WTC11 (cell line): ENCODE measurements at regions not wholly inside any gene's neighbourhood (a gene's known extent, or its start where the extent isn't known, plus 50 kb on each side); places are given as distances from the start of the nearest gene placed in this dataset.

Experiments
- ATF3 ChIP-seq: sonication (generic); formaldehyde crosslinking; conservative IDR thresholded peaks from 2 replicates; pipeline ENCODE4 v1.8.1; 2022; ENCODE audit warnings: mild to moderate bottlenecking, missing genetic modification reagents
- FOXK1 ChIP-seq: sonication (generic); formaldehyde crosslinking; IDR thresholded peaks from 2 replicates; pipeline ENCODE4 v1.8.0; 2022; ENCODE audit warnings: mild to moderate bottlenecking, moderate library complexity, missing genetic modification reagents
- GABPB1 ChIP-seq: sonication (generic); formaldehyde crosslinking; IDR thresholded peaks from 2 replicates; pipeline ENCODE4 v1.8.1; 2023; ENCODE audit warnings: mild to moderate bottlenecking, missing genetic modification reagents
- MXD4 ChIP-seq: fragments of 250-450 bp; sonication (Bioruptor Pico); IDR thresholded peaks from 2 replicates; pipeline ENCODE4 v1.8.0; 2021; ENCODE audit warnings: mild to moderate bottlenecking, moderate library complexity, borderline replicate concordance
- NR2C2 ChIP-seq: sonication (generic); formaldehyde crosslinking; IDR thresholded peaks from 2 replicates; pipeline ENCODE4 v1.8.0; 2022; ENCODE audit warnings: mild to moderate bottlenecking, missing genetic modification reagents
- TEAD1 ChIP-seq: sonication (generic); formaldehyde crosslinking; IDR thresholded peaks from 2 replicates; pipeline ENCODE4 v1.8.0; 2022; ENCODE audit warnings: mild to moderate bottlenecking, missing genetic modification reagents
- ZNF263 ChIP-seq: sonication (generic); formaldehyde crosslinking; IDR thresholded peaks from 2 replicates; pipeline ENCODE4 v1.8.1; 2022; ENCODE audit warnings: low read depth, mild to moderate bottlenecking, moderate library complexity, missing genetic modification reagents
- TF ChIP-seq, protein P1 (sequence below): fragments of 200-600 bp; IDR thresholded peaks from 2 replicates; pipeline ENCODE4 v1.8.0; 2022; ENCODE audit warnings: antibody characterized with exemption
- TF ChIP-seq, protein P2 (sequence below): sonication (generic); formaldehyde crosslinking; IDR thresholded peaks from 2 replicates; pipeline ENCODE4 v1.8.1; 2023; ENCODE audit warnings: mild to moderate bottlenecking, moderate library complexity, missing genetic modification reagents
- TF ChIP-seq, protein P3 (sequence below): sonication (generic); formaldehyde crosslinking; IDR thresholded peaks from 2 replicates; pipeline ENCODE4 v1.8.0; 2022; ENCODE audit warnings: mild to moderate bottlenecking, missing genetic modification reagents
- TF ChIP-seq, protein P4 (sequence below): sonication (generic); formaldehyde crosslinking; IDR thresholded peaks from 2 replicates; pipeline ENCODE4 v1.8.0; 2023; ENCODE audit warnings: mild to moderate bottlenecking, missing genetic modification reagents

GRCh38 chr16:73308771-73309170 is 260.8 kb upstream of the ZFHX3 start:
- TF ChIP-seq, protein P1, sequence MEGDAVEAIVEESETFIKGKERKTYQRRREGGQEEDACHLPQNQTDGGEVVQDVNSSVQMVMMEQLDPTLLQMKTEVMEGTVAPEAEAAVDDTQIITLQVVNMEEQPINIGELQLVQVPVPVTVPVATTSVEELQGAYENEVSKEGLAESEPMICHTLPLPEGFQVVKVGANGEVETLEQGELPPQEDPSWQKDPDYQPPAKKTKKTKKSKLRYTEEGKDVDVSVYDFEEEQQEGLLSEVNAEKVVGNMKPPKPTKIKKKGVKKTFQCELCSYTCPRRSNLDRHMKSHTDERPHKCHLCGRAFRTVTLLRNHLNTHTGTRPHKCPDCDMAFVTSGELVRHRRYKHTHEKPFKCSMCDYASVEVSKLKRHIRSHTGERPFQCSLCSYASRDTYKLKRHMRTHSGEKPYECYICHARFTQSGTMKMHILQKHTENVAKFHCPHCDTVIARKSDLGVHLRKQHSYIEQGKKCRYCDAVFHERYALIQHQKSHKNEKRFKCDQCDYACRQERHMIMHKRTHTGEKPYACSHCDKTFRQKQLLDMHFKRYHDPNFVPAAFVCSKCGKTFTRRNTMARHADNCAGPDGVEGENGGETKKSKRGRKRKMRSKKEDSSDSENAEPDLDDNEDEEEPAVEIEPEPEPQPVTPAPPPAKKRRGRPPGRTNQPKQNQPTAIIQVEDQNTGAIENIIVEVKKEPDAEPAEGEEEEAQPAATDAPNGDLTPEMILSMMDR = no peak
- TF ChIP-seq MXD4 (CRISPR knock-in tag) (no peak), ZNF263 (CRISPR knock-in tag) (no peak), ATF3 (no peak), GABPB1 (CRISPR knock-in tag) (no peak), FOXK1 (no peak), TEAD1 (no peak), NR2C2 (CRISPR knock-in tag) (no peak)
- TF ChIP-seq, protein P2, sequence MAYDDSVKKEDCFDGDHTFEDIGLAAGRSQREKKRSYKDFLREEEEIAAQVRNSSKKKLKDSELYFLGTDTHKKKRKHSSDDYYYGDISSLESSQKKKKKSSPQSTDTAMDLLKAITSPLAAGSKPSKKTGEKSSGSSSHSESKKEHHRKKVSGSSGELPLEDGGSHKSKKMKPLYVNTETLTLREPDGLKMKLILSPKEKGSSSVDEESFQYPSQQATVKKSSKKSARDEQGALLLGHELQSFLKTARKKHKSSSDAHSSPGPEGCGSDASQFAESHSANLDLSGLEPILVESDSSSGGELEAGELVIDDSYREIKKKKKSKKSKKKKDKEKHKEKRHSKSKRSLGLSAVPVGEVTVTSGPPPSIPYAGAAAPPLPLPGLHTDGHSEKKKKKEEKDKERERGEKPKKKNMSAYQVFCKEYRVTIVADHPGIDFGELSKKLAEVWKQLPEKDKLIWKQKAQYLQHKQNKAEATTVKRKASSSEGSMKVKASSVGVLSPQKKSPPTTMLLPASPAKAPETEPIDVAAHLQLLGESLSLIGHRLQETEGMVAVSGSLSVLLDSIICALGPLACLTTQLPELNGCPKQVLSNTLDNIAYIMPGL (CRISPR knock-in tag) = no peak
- TF ChIP-seq, protein P3, sequence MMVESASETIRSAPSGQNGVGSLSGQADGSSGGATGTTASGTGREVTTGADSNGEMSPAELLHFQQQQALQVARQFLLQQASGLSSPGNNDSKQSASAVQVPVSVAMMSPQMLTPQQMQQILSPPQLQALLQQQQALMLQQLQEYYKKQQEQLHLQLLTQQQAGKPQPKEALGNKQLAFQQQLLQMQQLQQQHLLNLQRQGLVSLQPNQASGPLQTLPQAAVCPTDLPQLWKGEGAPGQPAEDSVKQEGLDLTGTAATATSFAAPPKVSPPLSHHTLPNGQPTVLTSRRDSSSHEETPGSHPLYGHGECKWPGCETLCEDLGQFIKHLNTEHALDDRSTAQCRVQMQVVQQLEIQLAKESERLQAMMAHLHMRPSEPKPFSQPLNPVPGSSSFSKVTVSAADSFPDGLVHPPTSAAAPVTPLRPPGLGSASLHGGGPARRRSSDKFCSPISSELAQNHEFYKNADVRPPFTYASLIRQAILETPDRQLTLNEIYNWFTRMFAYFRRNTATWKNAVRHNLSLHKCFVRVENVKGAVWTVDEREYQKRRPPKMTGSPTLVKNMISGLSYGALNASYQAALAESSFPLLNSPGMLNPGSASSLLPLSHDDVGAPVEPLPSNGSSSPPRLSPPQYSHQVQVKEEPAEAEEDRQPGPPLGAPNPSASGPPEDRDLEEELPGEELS (CRISPR knock-in tag) = no peak
- TF ChIP-seq, protein P4, sequence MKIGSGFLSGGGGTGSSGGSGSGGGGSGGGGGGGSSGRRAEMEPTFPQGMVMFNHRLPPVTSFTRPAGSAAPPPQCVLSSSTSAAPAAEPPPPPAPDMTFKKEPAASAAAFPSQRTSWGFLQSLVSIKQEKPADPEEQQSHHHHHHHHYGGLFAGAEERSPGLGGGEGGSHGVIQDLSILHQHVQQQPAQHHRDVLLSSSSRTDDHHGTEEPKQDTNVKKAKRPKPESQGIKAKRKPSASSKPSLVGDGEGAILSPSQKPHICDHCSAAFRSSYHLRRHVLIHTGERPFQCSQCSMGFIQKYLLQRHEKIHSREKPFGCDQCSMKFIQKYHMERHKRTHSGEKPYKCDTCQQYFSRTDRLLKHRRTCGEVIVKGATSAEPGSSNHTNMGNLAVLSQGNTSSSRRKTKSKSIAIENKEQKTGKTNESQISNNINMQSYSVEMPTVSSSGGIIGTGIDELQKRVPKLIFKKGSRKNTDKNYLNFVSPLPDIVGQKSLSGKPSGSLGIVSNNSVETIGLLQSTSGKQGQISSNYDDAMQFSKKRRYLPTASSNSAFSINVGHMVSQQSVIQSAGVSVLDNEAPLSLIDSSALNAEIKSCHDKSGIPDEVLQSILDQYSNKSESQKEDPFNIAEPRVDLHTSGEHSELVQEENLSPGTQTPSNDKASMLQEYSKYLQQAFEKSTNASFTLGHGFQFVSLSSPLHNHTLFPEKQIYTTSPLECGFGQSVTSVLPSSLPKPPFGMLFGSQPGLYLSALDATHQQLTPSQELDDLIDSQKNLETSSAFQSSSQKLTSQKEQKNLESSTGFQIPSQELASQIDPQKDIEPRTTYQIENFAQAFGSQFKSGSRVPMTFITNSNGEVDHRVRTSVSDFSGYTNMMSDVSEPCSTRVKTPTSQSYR (CRISPR knock-in tag) = no peak
